ENCODE measurements at regions not wholly inside any gene's neighbourhood (a gene's known extent, or its start where the extent isn't known, plus 50 kb on each side); places are given as distances from the start of the nearest gene placed in this dataset.
A peak's percentile ranks its signal among the peaks of the same experiment; 100 is the strongest.

GRCh38 chr1:208644401-208645160, 400.4 kb upstream of the PLXNA2 start:
- no peak for DNase-seq

- no peak for DNase-seq
These were observed 402.2 kb upstream of the PLXNA2 start for GRCh38 chr1:208646431-208646830.

- DNase-seq = no peak
These were observed 404.0 kb upstream of the PLXNA2 start for GRCh38 chr1:208648146-208648545.

- peak; percentile 61 for DNase-seq
These were observed 408.3 kb upstream of the PLXNA2 start for GRCh38 chr1:208652296-208653160.

- DNase-seq = no peak
These were observed 409.2 kb upstream of the PLXNA2 start for GRCh38 chr1:208653426-208653825.

GRCh38 chr1:208654241-208654640, 410.1 kb upstream of the PLXNA2 start:
- DNase-seq = no peak

GRCh38 chr1:208665936-208666335, 421.8 kb upstream of the PLXNA2 start:
- DNase-seq = no peak

- peak; percentile 11 for DNase-seq
These were observed 424.8 kb upstream of the PLXNA2 start for GRCh38 chr1:208668991-208669390.

- DNase-seq = no peak
These were observed 426.6 kb upstream of the PLXNA2 start for GRCh38 chr1:208670778-208671177.

GRCh38 chr1:208681878-208682663, 437.9 kb upstream of the PLXNA2 start:
- no peak for DNase-seq

GRCh38 chr1:208682664-208683013, 438.5 kb upstream of the PLXNA2 start:
- no peak for DNase-seq

GRCh38 chr1:208683141-208683540, 439.0 kb upstream of the PLXNA2 start:
- DNase-seq = no peak

GRCh38 chr1:208684192-208684591, 440.0 kb upstream of the PLXNA2 start:
- no peak for DNase-seq

GRCh38 chr1:208686592-208686991, 442.4 kb upstream of the PLXNA2 start:
- DNase-seq = no peak

GRCh38 chr1:208688656-208689315, 444.6 kb upstream of the PLXNA2 start:
- no peak for DNase-seq

GRCh38 chr1:208691012-208691411, 446.8 kb upstream of the PLXNA2 start:
- no peak for DNase-seq

- no peak for DNase-seq
These were observed 465.8 kb upstream of the PLXNA2 start for GRCh38 chr1:208709981-208710380.

GRCh38 chr1:208714323-208714722, 470.1 kb upstream of the PLXNA2 start:
- no peak for DNase-seq

- DNase-seq = no peak
These were observed 473.3 kb upstream of the PLXNA2 start for GRCh38 chr1:208717525-208717924.

- no peak for DNase-seq
These were observed 478.4 kb upstream of the PLXNA2 start for GRCh38 chr1:208722592-208722991.

- DNase-seq = no peak
These were observed 479.9 kb upstream of the PLXNA2 start for GRCh38 chr1:208724079-208724478.

- DNase-seq = no peak
These were observed 484.6 kb upstream of the PLXNA2 start for GRCh38 chr1:208728815-208729214.
